ENCODE measurements at regions not wholly inside any gene's neighbourhood (a gene's known extent, or its start where the extent isn't known, plus 50 kb on each side); places are given as distances from the start of the nearest gene placed in this dataset.

GRCh38 chr22:46096051-46096450 lies 54.3 kb upstream of the PPARA start:
- no peak for TF ChIP-seq POLR2A (IDR thresholded peaks at IDR 0.05)
- TF ChIP-seq, protein P1, sequence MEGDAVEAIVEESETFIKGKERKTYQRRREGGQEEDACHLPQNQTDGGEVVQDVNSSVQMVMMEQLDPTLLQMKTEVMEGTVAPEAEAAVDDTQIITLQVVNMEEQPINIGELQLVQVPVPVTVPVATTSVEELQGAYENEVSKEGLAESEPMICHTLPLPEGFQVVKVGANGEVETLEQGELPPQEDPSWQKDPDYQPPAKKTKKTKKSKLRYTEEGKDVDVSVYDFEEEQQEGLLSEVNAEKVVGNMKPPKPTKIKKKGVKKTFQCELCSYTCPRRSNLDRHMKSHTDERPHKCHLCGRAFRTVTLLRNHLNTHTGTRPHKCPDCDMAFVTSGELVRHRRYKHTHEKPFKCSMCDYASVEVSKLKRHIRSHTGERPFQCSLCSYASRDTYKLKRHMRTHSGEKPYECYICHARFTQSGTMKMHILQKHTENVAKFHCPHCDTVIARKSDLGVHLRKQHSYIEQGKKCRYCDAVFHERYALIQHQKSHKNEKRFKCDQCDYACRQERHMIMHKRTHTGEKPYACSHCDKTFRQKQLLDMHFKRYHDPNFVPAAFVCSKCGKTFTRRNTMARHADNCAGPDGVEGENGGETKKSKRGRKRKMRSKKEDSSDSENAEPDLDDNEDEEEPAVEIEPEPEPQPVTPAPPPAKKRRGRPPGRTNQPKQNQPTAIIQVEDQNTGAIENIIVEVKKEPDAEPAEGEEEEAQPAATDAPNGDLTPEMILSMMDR (IDR thresholded peaks at IDR 0.05) = no peak
